Mammary epithelial cell (primary cell): ENCODE measurements at regions not wholly inside any gene's neighbourhood (a gene's known extent, or its start where the extent isn't known, plus 50 kb on each side); places are given as distances from the start of the nearest gene placed in this dataset.

ENCODE experiments used
- EZH2 ChIP-seq: IDR thresholded peaks from 2 replicates; pipeline ENCODE4 v1.6.1; 2012; ENCODE audit warnings: low read length, inconsistent platforms, borderline replicate concordance
- TF ChIP-seq, protein P1 (sequence below), 2 donors: IDR thresholded peaks in 1 of 2; conservative IDR thresholded peaks in 1 of 2; 2 replicates each; pipeline ENCODE4 v1.5.1; 2011 to 2012; ENCODE audit warnings: inconsistent platforms in 2 of 2, low read length in 2 of 2, mild to moderate bottlenecking in 2 of 2, control low read depth in 1 of 2, low read depth in 1 of 2; ENCODE audit not compliant: insufficient read depth in 1 of 2; ENCODE audit errors: extremely low read depth in 1 of 2

DNA sequence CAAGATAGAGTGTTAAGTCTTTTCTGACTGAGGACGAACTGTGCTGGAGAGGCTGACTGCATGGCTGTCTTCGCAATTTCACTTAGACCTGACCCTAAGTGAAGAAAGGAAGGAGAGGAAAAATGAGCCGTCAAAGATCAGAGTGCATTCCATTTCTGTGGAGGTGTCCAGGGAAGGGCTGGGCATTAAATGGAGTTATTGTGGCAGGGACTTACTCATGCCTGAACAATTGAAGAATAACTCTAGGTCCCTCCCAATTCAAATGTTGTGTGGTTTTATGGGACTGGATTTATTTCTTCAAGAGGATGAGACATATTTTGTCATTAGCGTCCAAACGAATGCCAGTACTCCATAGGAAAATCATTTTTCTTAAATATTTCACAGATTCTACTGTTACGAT is 187.3 kb upstream of the CFAP20DC start:
- TF ChIP-seq, protein P1, sequence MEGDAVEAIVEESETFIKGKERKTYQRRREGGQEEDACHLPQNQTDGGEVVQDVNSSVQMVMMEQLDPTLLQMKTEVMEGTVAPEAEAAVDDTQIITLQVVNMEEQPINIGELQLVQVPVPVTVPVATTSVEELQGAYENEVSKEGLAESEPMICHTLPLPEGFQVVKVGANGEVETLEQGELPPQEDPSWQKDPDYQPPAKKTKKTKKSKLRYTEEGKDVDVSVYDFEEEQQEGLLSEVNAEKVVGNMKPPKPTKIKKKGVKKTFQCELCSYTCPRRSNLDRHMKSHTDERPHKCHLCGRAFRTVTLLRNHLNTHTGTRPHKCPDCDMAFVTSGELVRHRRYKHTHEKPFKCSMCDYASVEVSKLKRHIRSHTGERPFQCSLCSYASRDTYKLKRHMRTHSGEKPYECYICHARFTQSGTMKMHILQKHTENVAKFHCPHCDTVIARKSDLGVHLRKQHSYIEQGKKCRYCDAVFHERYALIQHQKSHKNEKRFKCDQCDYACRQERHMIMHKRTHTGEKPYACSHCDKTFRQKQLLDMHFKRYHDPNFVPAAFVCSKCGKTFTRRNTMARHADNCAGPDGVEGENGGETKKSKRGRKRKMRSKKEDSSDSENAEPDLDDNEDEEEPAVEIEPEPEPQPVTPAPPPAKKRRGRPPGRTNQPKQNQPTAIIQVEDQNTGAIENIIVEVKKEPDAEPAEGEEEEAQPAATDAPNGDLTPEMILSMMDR (conservative IDR thresholded peaks at IDR 0.05 in 1 of 2, IDR thresholded peaks at IDR 0.05 in 1 of 2; ENCODE audit: extremely low read depth in 1 of 2, insufficient read depth in 1 of 2, low read depth in 1 of 2, low read length in 2 of 2), result no peak
- no peak for TF ChIP-seq EZH2
